DOHH2 (cell line): ENCODE measurements at regions not wholly inside any gene's neighbourhood (a gene's known extent, or its start where the extent isn't known, plus 50 kb on each side); places are given as distances from the start of the nearest gene placed in this dataset.

Experiments used
- H3F3A ChIP-seq: fragments of 200-600 bp; sonication (generic), shearing (Covaris generic); 2 replicates; pipeline ENCODE4 v1.6.0; 2016; ENCODE audit warnings: antibody characterized with exemption, mild to moderate bottlenecking; ENCODE audit not compliant: control insufficient read depth, insufficient read depth
- H3K27ac ChIP-seq: fragments of 200-600 bp; sonication (generic); 2 replicates; pipeline ENCODE4 v1.5.1; 2014; ENCODE audit warnings: low read depth, mild to moderate bottlenecking, low read length, moderate library complexity
- H3K27me3 ChIP-seq: fragments of 200-600 bp; sonication (generic); 2 replicates; pipeline ENCODE4 v1.6.1; 2014; ENCODE audit warnings: mild to moderate bottlenecking, low read length, mixed read lengths; ENCODE audit not compliant: control insufficient read depth
- H3K36me3 ChIP-seq: fragments of 200-600 bp; sonication (generic); 2 replicates; pipeline ENCODE4 v1.6.1; 2014; ENCODE audit warnings: mild to moderate bottlenecking, low read length, moderate library complexity, mixed read lengths; ENCODE audit not compliant: control insufficient read depth
- H3K4me1 ChIP-seq: fragments of 200-600 bp; sonication (generic); 2 replicates; pipeline ENCODE4 v1.6.1; 2014; ENCODE audit warnings: mild to moderate bottlenecking, low read length, mixed read lengths; ENCODE audit not compliant: control insufficient read depth
- H3K4me2 ChIP-seq: fragments of 200-600 bp; sonication (generic); 2 replicates; pipeline ENCODE4 v1.6.0; 2014; ENCODE audit warnings: mild to moderate bottlenecking, low read length, moderate library complexity
- H3K4me3 ChIP-seq: fragments of 200-600 bp; sonication (generic); 2 replicates; pipeline ENCODE4 v1.5.1; 2014; ENCODE audit warnings: mild to moderate bottlenecking, low read length, mixed read lengths
- H3K79me2 ChIP-seq: fragments of 200-600 bp; sonication (generic); 2 replicates; pipeline ENCODE4 v1.6.1; 2014; ENCODE audit warnings: mild to moderate bottlenecking, low read length, mixed read lengths; ENCODE audit not compliant: control insufficient read depth
- H3K9me2 ChIP-seq: fragments of 200-600 bp; sonication (generic); replicated peaks from 2 replicates; pipeline ENCODE4 v1.6.1; 2014; ENCODE audit warnings: mild to moderate bottlenecking, low read length, mixed read lengths; ENCODE audit not compliant: control insufficient read depth
- H3K9me3 ChIP-seq: fragments of 200-600 bp; sonication (generic); 2 replicates; pipeline ENCODE4 v1.6.1; 2014; ENCODE audit warnings: antibody characterized with exemption, low read length, mixed read lengths; ENCODE audit not compliant: control insufficient read depth, insufficient read depth
- H4K20me1 ChIP-seq: fragments of 200-600 bp; sonication (generic); 2 replicates; pipeline ENCODE4 v1.6.0; 2014; ENCODE audit warnings: low read depth, mild to moderate bottlenecking, antibody characterized with exemption, low read length, moderate library complexity; ENCODE audit not compliant: control insufficient read depth, insufficient read depth
- EZH2phosphoT487 ChIP-seq: fragments of 200-600 bp; sonication (generic); IDR thresholded peaks from 2 replicates; pipeline ENCODE4 v1.6.1; 2017; ENCODE audit warnings: borderline replicate concordance, mild to moderate bottlenecking, antibody characterized with exemption, low read length, moderate library complexity, mixed read lengths
- TF ChIP-seq, protein P1 (sequence below): fragments of 200-600 bp; sonication (generic); IDR thresholded peaks from one replicate; pipeline ENCODE4 v1.5.1; 2014; ENCODE audit warnings: antibody characterized with exemption, mild to moderate bottlenecking, low read depth, low read length; ENCODE audit not compliant: poor library complexity, severe bottlenecking

DNA sequence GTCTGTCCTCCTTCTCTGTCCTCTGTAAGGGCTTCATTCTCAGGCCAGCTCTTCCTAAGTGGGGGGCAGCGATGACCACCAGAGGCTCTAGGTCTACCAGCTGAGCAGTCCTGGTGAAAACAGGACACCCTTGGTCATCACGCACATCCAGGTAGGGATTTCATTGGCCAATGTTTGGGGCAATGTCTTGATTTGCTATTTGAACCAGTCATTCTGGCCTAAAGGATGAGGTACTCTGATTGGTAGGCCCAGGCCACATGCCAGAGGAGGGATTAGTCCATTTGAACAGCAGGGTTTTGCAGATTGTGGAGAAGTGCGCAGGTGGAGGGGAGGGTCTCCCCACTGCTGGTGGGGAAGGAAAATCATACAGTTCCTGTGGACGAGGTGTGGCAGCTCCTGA lies 57.3 kb downstream of the PLXNA1 start:
- H3K4me3 ChIP-seq = no peak overlapping the region
- no peaks in the 10 kb centered on the region for H3K79me2 ChIP-seq
- TF ChIP-seq, protein P1, sequence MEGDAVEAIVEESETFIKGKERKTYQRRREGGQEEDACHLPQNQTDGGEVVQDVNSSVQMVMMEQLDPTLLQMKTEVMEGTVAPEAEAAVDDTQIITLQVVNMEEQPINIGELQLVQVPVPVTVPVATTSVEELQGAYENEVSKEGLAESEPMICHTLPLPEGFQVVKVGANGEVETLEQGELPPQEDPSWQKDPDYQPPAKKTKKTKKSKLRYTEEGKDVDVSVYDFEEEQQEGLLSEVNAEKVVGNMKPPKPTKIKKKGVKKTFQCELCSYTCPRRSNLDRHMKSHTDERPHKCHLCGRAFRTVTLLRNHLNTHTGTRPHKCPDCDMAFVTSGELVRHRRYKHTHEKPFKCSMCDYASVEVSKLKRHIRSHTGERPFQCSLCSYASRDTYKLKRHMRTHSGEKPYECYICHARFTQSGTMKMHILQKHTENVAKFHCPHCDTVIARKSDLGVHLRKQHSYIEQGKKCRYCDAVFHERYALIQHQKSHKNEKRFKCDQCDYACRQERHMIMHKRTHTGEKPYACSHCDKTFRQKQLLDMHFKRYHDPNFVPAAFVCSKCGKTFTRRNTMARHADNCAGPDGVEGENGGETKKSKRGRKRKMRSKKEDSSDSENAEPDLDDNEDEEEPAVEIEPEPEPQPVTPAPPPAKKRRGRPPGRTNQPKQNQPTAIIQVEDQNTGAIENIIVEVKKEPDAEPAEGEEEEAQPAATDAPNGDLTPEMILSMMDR = no peak
- TF ChIP-seq EZH2phosphoT487 = no peak
- no peaks in the 10 kb centered on the region for H3K4me1 ChIP-seq
- no peaks in the 10 kb centered on the region for H4K20me1 ChIP-seq
- no peaks in the 10 kb centered on the region for H3K9me3 ChIP-seq
- peaks cover 12% of the 10 kb centered on the region; the same call in 1 of the 2 replicates for H3K27me3 ChIP-seq
- H3K27ac ChIP-seq = no peak overlapping the region
- no peaks in the 10 kb centered on the region for H3K36me3 ChIP-seq
- H3K9me2 ChIP-seq = no peaks in the 10 kb centered on the region
- H3F3A ChIP-seq = no peaks in the 10 kb centered on the region
- H3K4me2 ChIP-seq = no peak overlapping the region

GRCh38 chr3:127041264-127041820 lies 58.4 kb downstream of the PLXNA1 start:
- Histone ChIP-seq H3K79me2 (no peaks in the 10 kb centered on the region), H3K4me2 (no peak overlapping the region), H3K4me3 (no peak overlapping the region), H3K4me1 (no peaks in the 10 kb centered on the region), H3K27me3 (peaks cover 12% of the 10 kb centered on the region; the same call in 1 of the 2 replicates), H3K27ac (no peak overlapping the region), H4K20me1 (no peaks in the 10 kb centered on the region), H3K36me3 (no peaks in the 10 kb centered on the region), H3F3A (no peaks in the 10 kb centered on the region), H3K9me2 (no peaks in the 10 kb centered on the region), H3K9me3 (no peaks in the 10 kb centered on the region)
- TF ChIP-seq, protein P1 = no peak
- TF ChIP-seq EZH2phosphoT487 = no peak

- Histone ChIP-seq H3K79me2 (no peaks in the 10 kb centered on the region), H3K36me3 (no peaks in the 10 kb centered on the region), H3K9me2 (no peaks in the 10 kb centered on the region), H3K27me3 (peaks cover 12% of the 10 kb centered on the region; the same call in 1 of the 2 replicates), H4K20me1 (no peaks in the 10 kb centered on the region), H3K4me2 (no peak overlapping the region), H3F3A (no peaks in the 10 kb centered on the region), H3K4me3 (no peak overlapping the region), H3K27ac (no peak overlapping the region), H3K4me1 (no peaks in the 10 kb centered on the region), H3K9me3 (no peaks in the 10 kb centered on the region)
- no peak for TF ChIP-seq EZH2phosphoT487
- TF ChIP-seq, protein P1 = no peak
These were observed 59.0 kb downstream of the PLXNA1 start for GRCh38 chr3:127041933-127042332.
